Testis (tissue), 2 donors: ENCODE measurements at regions not wholly inside any gene's neighbourhood (a gene's known extent, or its start where the extent isn't known, plus 50 kb on each side); places are given as distances from the start of the nearest gene placed in this dataset.

Experiments
- CTCF ChIP-seq, 3 experiments: fragments of 450-650 bp in 2 of 3; fragments of 200-600 bp in 1 of 3; sonication (generic) in 1 of 3; IDR thresholded peaks; one replicate each; pipeline ENCODE4 v1.5.1; 2016 to 2019; ENCODE audit warnings: antibody characterized with exemption in 3 of 3, mild to moderate bottlenecking in 2 of 3, moderate library complexity in 1 of 3
- POLR2A ChIP-seq: fragments of 450-650 bp; IDR thresholded peaks from one replicate; pipeline ENCODE4 v1.6.1; 2017; ENCODE audit warnings: antibody characterized with exemption, mild to moderate bottlenecking, moderate library complexity

- no peak for TF ChIP-seq POLR2A
- TF ChIP-seq CTCF (IDR thresholded peaks at IDR 0.05): no peak
Measured at GRCh38 chr5:174336479-174336878, 291.0 kb downstream of the NSG2 start.
